ENCODE measurements at regions not wholly inside any gene's neighbourhood (a gene's known extent, or its start where the extent isn't known, plus 50 kb on each side); places are given as distances from the start of the nearest gene placed in this dataset.

GRCh38 chr18:51543658-51544155 is 346.2 kb upstream of the MEX3C start:
- Histone ChIP-seq H3K4me1 (no peaks in the 10 kb centered on the region), H3K27me3 (no peaks in the 10 kb centered on the region), H3K9me3 (no peaks in the 10 kb centered on the region), H3K27ac (no peak overlapping the region), H3K36me3 (no peaks in the 10 kb centered on the region), H3K4me3 (no peak overlapping the region)
- no peak for TF ChIP-seq CTCF (IDR thresholded peaks at IDR 0.05)
- no peak for TF ChIP-seq POLR2A (IDR thresholded peaks at IDR 0.05)
- TF ChIP-seq POLR2AphosphoS5 (IDR thresholded peaks at IDR 0.05; ENCODE audit: insufficient read depth in 1 of 2, low read depth in 1 of 2), result no peak
- intact Hi-C loops (cut with DNase I), result no loop called here
- no peak for DNase-seq (ENCODE audit: extremely low spot score in 2 of 2)

DNA sequence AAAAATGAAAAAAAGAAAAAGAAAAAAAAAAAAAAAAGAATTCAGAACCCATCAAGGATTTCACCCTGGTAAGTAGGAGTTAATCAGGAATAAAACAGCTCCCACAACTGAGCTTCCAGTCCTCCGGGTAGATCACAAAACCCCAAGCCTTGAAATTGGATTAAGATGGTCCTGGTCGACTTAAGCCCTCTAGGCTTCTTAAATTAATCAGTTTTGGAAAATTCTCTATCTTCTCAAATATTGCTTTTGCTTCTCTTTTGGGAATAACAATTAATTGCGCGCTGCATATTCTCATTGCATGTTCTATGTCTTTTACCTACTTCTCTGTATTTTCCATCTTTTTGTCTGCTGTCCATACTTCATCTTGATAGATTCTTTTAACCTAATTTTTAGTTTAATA is 348.0 kb upstream of the MEX3C start:
- no peak for DNase-seq (ENCODE audit: extremely low spot score in 2 of 2)
- Histone ChIP-seq H3K27ac (no peak overlapping the region), H3K36me3 (no peaks in the 10 kb centered on the region), H3K9me3 (no peaks in the 10 kb centered on the region), H3K4me1 (no peaks in the 10 kb centered on the region), H3K4me3 (no peak overlapping the region), H3K27me3 (no peaks in the 10 kb centered on the region)
- TF ChIP-seq POLR2AphosphoS5 (IDR thresholded peaks at IDR 0.05; ENCODE audit: insufficient read depth in 1 of 2, low read depth in 1 of 2) (no peak), POLR2A (IDR thresholded peaks at IDR 0.05) (no peak), CTCF (IDR thresholded peaks at IDR 0.05) (no peak)
- intact Hi-C loops (cut with DNase I), result no loop called here

- no peak overlapping the region for H3K27ac ChIP-seq
- no peak for DNase-seq (ENCODE audit: extremely low spot score in 2 of 2)
- H3K4me1 ChIP-seq, result no peaks in the 10 kb centered on the region
- TF ChIP-seq CTCF (IDR thresholded peaks at IDR 0.05) (no peak), POLR2A (IDR thresholded peaks at IDR 0.05) (no peak), POLR2AphosphoS5 (IDR thresholded peaks at IDR 0.05; ENCODE audit: insufficient read depth in 1 of 2, low read depth in 1 of 2) (no peak)
- no peak overlapping the region for H3K4me3 ChIP-seq
- intact Hi-C loops (cut with DNase I), result no loop called here
- no peaks in the 10 kb centered on the region for H3K9me3 ChIP-seq
- H3K36me3 ChIP-seq, result no peaks in the 10 kb centered on the region
- H3K27me3 ChIP-seq, result no peaks in the 10 kb centered on the region
These were observed 361.9 kb upstream of the MEX3C start for GRCh38 chr18:51559198-51559901.

GRCh38 chr18:51559902-51560287 is 362.4 kb upstream of the MEX3C start:
- Histone ChIP-seq H3K27ac (no peak overlapping the region), H3K4me1 (no peaks in the 10 kb centered on the region), H3K27me3 (no peaks in the 10 kb centered on the region), H3K36me3 (no peaks in the 10 kb centered on the region), H3K4me3 (no peak overlapping the region), H3K9me3 (no peaks in the 10 kb centered on the region)
- intact Hi-C loops (cut with DNase I), result no loop called here
- TF ChIP-seq POLR2AphosphoS5 (IDR thresholded peaks at IDR 0.05; ENCODE audit: insufficient read depth in 1 of 2, low read depth in 1 of 2) (no peak), POLR2A (IDR thresholded peaks at IDR 0.05) (no peak), CTCF (IDR thresholded peaks at IDR 0.05) (no peak)
- no peak for DNase-seq (ENCODE audit: extremely low spot score in 2 of 2)

DNA sequence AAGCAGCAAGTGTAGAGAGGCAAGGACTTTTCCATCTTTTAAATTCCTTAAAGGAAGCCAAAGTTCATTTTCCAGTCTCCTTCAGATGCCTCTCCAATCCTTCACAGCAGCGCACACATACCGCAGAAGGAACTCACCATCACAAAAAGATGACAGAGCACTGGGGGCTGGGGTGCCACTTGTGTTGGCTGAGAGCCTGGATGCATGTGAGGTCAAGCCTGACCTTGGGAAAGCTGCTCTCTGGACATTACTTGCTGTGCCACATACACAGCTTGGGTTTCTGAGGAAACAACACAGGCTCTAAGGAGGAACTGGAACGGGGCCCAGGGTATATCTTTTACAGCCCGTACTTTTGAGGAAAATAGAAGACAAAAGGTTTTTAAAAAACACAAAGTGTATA is 364.3 kb upstream of the MEX3C start:
- Histone ChIP-seq H3K27ac (no peak overlapping the region), H3K27me3 (no peaks in the 10 kb centered on the region), H3K4me1 (no peaks in the 10 kb centered on the region), H3K9me3 (no peaks in the 10 kb centered on the region), H3K36me3 (no peaks in the 10 kb centered on the region), H3K4me3 (no peak overlapping the region)
- TF ChIP-seq POLR2AphosphoS5 (IDR thresholded peaks at IDR 0.05; ENCODE audit: insufficient read depth in 1 of 2, low read depth in 1 of 2) (no peak), POLR2A (IDR thresholded peaks at IDR 0.05) (no peak), CTCF (IDR thresholded peaks at IDR 0.05) (no peak)
- no peak for DNase-seq (ENCODE audit: extremely low spot score in 2 of 2)
- intact Hi-C loops (cut with DNase I), result no loop called here

Measured in vagina (tissue), 2 donors.